Tibial nerve (tissue), 3 donors: ENCODE measurements at regions not wholly inside any gene's neighbourhood (a gene's known extent, or its start where the extent isn't known, plus 50 kb on each side); places are given as distances from the start of the nearest gene placed in this dataset.

Source experiments
- POLR2A ChIP-seq, 2 donors: fragments of 450-650 bp; IDR thresholded peaks; one replicate each; pipeline ENCODE4 v1.6.1; 2017; ENCODE audit warnings: antibody characterized with exemption in 2 of 2, mild to moderate bottlenecking in 2 of 2, moderate library complexity in 2 of 2
- TF ChIP-seq, protein P1 (sequence below), 5 experiments: fragments of 200-600 bp in 3 of 5; fragments of 450-650 bp in 2 of 5; sonication (generic) in 3 of 5; IDR thresholded peaks; one replicate each; pipeline ENCODE4 v1.5.1; 2016 to 2019; ENCODE audit warnings: antibody characterized with exemption in 5 of 5, mild to moderate bottlenecking in 3 of 5, moderate library complexity in 2 of 5

DNA sequence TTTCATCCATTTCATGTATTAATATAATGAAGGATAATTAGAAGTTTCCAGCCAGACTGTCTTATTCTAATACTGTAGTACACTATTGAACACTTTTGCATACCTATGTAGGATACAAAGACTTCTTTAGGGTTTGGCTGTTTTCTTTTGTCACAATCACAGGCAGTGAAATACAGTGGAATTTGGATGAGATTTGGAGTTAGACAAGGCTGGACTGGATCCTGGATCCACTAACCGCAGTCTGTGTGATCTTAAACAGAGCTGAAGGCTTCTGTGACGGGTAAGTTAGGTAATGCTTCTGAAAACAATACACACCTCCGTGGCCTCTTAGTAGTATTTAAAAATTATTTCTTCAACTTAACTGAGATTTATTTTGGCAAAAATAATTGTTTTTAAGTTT lies 1128.6 kb upstream of the CDH2 start:
- TF ChIP-seq, protein P1, sequence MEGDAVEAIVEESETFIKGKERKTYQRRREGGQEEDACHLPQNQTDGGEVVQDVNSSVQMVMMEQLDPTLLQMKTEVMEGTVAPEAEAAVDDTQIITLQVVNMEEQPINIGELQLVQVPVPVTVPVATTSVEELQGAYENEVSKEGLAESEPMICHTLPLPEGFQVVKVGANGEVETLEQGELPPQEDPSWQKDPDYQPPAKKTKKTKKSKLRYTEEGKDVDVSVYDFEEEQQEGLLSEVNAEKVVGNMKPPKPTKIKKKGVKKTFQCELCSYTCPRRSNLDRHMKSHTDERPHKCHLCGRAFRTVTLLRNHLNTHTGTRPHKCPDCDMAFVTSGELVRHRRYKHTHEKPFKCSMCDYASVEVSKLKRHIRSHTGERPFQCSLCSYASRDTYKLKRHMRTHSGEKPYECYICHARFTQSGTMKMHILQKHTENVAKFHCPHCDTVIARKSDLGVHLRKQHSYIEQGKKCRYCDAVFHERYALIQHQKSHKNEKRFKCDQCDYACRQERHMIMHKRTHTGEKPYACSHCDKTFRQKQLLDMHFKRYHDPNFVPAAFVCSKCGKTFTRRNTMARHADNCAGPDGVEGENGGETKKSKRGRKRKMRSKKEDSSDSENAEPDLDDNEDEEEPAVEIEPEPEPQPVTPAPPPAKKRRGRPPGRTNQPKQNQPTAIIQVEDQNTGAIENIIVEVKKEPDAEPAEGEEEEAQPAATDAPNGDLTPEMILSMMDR (IDR thresholded peaks at IDR 0.05), result no peak
- no peak for TF ChIP-seq POLR2A (IDR thresholded peaks at IDR 0.05)
